HEK293 (cell line): ENCODE measurements at regions not wholly inside any gene's neighbourhood (a gene's known extent, or its start where the extent isn't known, plus 50 kb on each side); places are given as distances from the start of the nearest gene placed in this dataset.

Source experiments
- CTCF ChIA-PET: fragments of 350-600 bp; formaldehyde crosslinking; extraction: SDS; loops from one replicate; lab custom pipeline; 2021; ENCODE audit warnings: antibody characterized with exemption; lab: Yijun Ruan, JAX
- POLR2A ChIA-PET: fragments of 300-600 bp; formaldehyde crosslinking; extraction: SDS; loops from one replicate; lab custom pipeline; 2020; ENCODE audit warnings: antibody characterized with exemption, inconsistent platforms; lab: Yijun Ruan, JAX
- H3K27ac ChIP-seq: fragments of 200-500 bp; sonication (Bioruptor generic); 2 replicates; pipeline ENCODE4 v1.5.1; 2014; ENCODE audit warnings: low read depth, low read length, control low read depth, inconsistent platforms; ENCODE audit errors: extremely low read depth
- H3K36me3 ChIP-seq, 2 experiments: fragments of 200-500 bp in 1 of 2; sonication (Bioruptor generic) in 1 of 2; 1 replicate in 1 of 2; 2 replicates in 1 of 2; pipeline ENCODE4 v1.5.1; 2014 to 2017; ENCODE audit warnings: inconsistent platforms in 2 of 2, low read length in 2 of 2; ENCODE audit not compliant: control insufficient read depth in 2 of 2, insufficient read depth in 1 of 2
- H3K4me1 ChIP-seq: fragments of 200-500 bp; sonication (Bioruptor generic); 2 replicates; pipeline ENCODE4 v1.5.1; 2014; ENCODE audit warnings: mild to moderate bottlenecking, low read length, inconsistent platforms; ENCODE audit not compliant: control insufficient read depth, insufficient read depth
- H3K4me3 ChIP-seq: 2 replicates; pipeline ENCODE4 v1.5.1; 2011; ENCODE audit warnings: low read depth, mild to moderate bottlenecking, control low read depth, low read length, moderate library complexity
- H3K9me3 ChIP-seq: fragments of 200-500 bp; sonication (Bioruptor generic); 2 replicates; pipeline ENCODE4 v1.5.1; 2014; ENCODE audit warnings: low read depth, low read length, inconsistent platforms; ENCODE audit not compliant: control insufficient read depth, insufficient read depth
- GLIS1 ChIP-seq: fragments of 450-650 bp; formaldehyde crosslinking; IDR thresholded peaks from 2 replicates; pipeline ENCODE4 v1.5.1; 2016; ENCODE audit warnings: missing biosample characterization, missing genetic modification characterization
- SP7 ChIP-seq: fragments of 450-650 bp; formaldehyde crosslinking; IDR thresholded peaks from 2 replicates; pipeline ENCODE4 v1.5.1; 2016; ENCODE audit warnings: missing biosample characterization, missing genetic modification characterization
- ZBTB48 ChIP-seq: fragments of 450-650 bp; formaldehyde crosslinking; IDR thresholded peaks from 2 replicates; pipeline ENCODE4 v1.5.1; 2016; ENCODE audit warnings: missing biosample characterization, missing genetic modification characterization
- ZEB2 ChIP-seq: fragments of 450-650 bp; formaldehyde crosslinking; IDR thresholded peaks from 2 replicates; pipeline ENCODE4 v1.5.1; 2016; ENCODE audit warnings: missing biosample characterization, missing genetic modification characterization
- ZNF121 ChIP-seq: fragments of 450-650 bp; formaldehyde crosslinking; IDR thresholded peaks from 2 replicates; pipeline ENCODE4 v1.5.1; 2016; ENCODE audit warnings: missing biosample characterization, missing genetic modification characterization
- ZNF426 ChIP-seq: fragments of 450-650 bp; formaldehyde crosslinking; IDR thresholded peaks from 2 replicates; pipeline ENCODE4 v1.5.1; 2017; ENCODE audit warnings: missing biosample characterization, missing genetic modification characterization, mild to moderate bottlenecking, inconsistent platforms, moderate library complexity
- ZNF510 ChIP-seq: fragments of 450-650 bp; formaldehyde crosslinking; IDR thresholded peaks from 2 replicates; pipeline ENCODE4 v1.5.1; 2018; ENCODE audit warnings: mild to moderate bottlenecking, missing genetic modification characterization, missing biosample characterization; ENCODE audit not compliant: insufficient replicate concordance
- ZNF514 ChIP-seq: fragments of 450-650 bp; formaldehyde crosslinking; IDR thresholded peaks from 2 replicates; pipeline ENCODE4 v1.5.1; 2016; ENCODE audit warnings: missing biosample characterization, missing genetic modification characterization
- ZNF521 ChIP-seq: fragments of 450-650 bp; formaldehyde crosslinking; IDR thresholded peaks from 2 replicates; pipeline ENCODE4 v1.5.1; 2017; ENCODE audit warnings: missing biosample characterization, mild to moderate bottlenecking, missing genetic modification characterization
- ZNF555 ChIP-seq: fragments of 450-650 bp; formaldehyde crosslinking; conservative IDR thresholded peaks from 2 replicates; pipeline ENCODE4 v1.5.1; 2017; ENCODE audit warnings: missing biosample characterization, mild to moderate bottlenecking, missing genetic modification characterization, inconsistent platforms
- ZNF558 ChIP-seq: fragments of 450-650 bp; formaldehyde crosslinking; IDR thresholded peaks from 2 replicates; pipeline ENCODE4 v1.5.1; 2016; ENCODE audit warnings: missing biosample characterization, missing genetic modification characterization
- ZNF571 ChIP-seq: fragments of 450-650 bp; formaldehyde crosslinking; IDR thresholded peaks from 2 replicates; pipeline ENCODE4 v1.5.0; 2017; ENCODE audit warnings: missing biosample characterization, missing genetic modification characterization
- TF ChIP-seq, protein P1 (sequence below): fragments of 450-650 bp; formaldehyde crosslinking; IDR thresholded peaks from 2 replicates; pipeline ENCODE4 v1.5.1; 2016; ENCODE audit warnings: missing biosample characterization, missing genetic modification characterization
- TF ChIP-seq, protein P2 (sequence below): fragments of 450-650 bp; IDR thresholded peaks from 2 replicates; pipeline ENCODE4 v1.5.1; 2018; ENCODE audit warnings: missing biosample characterization, missing genetic modification characterization
- TF ChIP-seq, protein P3 (sequence below): fragments of 450-650 bp; formaldehyde crosslinking; conservative IDR thresholded peaks from 2 replicates; pipeline ENCODE4 v1.5.1; 2016; ENCODE audit warnings: low read depth, missing biosample characterization, missing genetic modification characterization
- TF ChIP-seq, protein P4 (sequence below): fragments of 450-650 bp; formaldehyde crosslinking; IDR thresholded peaks from 2 replicates; pipeline ENCODE4 v1.5.1; 2017; ENCODE audit warnings: missing biosample characterization, mild to moderate bottlenecking, missing genetic modification characterization, moderate library complexity

DNA sequence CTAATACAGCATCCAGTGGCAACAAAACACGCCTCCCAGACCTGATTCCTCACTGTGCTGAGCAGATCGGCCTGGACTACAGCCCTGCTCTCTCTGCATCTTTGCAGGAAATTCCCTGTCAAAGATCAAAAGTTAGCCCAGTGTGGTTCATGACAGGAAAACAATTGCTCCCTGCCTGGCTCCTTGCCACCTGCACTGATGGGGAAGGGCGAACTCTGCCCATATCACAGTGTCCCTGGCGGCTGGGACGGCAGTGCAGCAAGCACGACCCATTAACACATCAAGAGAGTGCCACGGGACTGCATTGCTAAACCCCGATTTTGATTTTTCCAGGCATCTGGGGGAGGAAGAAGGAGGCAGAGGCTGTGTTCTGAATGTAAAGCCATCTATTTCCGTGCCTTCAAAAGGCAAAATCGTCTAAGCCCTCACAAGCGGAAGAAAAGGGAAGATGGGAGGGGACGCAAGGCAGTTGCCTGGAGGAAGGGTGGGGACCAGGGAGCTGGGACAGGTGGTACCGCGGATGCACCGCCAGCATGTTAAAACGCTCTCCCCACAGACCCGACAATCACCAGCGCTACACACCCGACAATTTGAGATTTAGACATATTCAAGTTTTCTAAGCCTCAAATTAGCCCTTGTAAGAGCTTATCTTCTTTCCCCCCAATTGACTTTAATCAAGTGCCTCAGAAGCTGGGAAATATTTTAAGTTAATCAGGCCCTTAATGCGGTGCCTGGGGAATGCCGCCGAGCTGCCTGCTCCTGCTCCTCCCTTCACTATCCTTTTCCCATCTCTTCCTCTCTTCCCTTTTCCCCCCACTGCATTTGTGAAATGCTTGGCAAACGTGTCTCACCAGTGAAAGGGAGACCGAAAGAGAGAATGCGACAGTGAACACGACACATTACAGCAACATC lies 238.8 kb upstream of the CDH5 start (continued):
- no peak for TF ChIP-seq ZNF521 (tag by site-specific recombination)

DNA sequence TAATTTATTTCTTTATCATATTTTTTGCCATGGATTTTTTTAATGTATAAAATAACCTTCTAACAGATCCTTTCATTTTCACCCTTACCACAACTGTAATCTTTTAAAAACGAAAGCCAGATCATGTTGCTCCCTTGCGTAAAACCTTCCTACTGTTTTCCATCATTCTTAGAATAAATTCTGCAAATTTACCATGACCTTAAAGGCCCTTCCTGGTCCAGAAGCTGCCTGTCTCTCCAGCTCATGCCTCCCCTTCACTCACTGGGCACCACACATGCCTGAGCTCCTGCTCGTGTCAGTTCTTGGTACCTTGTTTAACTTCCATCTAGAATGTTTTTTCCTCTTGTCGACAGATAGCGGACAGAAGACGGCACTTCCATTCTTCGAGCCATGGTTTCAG lies 245.0 kb upstream of the CDH5 start:
- Histone ChIP-seq H3K27ac (no peak overlapping the region), H3K9me3 (no peaks in the 10 kb centered on the region), H3K4me3 (no peak overlapping the region), H3K4me1 (no peaks in the 10 kb centered on the region), H3K36me3 (no peaks in the 10 kb centered on the region)
- POLR2A ChIA-PET: no interaction called here
- CTCF ChIA-PET: no interaction called here
- TF ChIP-seq, protein P1, sequence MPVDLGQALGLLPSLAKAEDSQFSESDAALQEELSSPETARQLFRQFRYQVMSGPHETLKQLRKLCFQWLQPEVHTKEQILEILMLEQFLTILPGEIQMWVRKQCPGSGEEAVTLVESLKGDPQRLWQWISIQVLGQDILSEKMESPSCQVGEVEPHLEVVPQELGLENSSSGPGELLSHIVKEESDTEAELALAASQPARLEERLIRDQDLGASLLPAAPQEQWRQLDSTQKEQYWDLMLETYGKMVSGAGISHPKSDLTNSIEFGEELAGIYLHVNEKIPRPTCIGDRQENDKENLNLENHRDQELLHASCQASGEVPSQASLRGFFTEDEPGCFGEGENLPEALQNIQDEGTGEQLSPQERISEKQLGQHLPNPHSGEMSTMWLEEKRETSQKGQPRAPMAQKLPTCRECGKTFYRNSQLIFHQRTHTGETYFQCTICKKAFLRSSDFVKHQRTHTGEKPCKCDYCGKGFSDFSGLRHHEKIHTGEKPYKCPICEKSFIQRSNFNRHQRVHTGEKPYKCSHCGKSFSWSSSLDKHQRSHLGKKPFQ (tag by site-specific recombination): no peak
- TF ChIP-seq, protein P2, sequence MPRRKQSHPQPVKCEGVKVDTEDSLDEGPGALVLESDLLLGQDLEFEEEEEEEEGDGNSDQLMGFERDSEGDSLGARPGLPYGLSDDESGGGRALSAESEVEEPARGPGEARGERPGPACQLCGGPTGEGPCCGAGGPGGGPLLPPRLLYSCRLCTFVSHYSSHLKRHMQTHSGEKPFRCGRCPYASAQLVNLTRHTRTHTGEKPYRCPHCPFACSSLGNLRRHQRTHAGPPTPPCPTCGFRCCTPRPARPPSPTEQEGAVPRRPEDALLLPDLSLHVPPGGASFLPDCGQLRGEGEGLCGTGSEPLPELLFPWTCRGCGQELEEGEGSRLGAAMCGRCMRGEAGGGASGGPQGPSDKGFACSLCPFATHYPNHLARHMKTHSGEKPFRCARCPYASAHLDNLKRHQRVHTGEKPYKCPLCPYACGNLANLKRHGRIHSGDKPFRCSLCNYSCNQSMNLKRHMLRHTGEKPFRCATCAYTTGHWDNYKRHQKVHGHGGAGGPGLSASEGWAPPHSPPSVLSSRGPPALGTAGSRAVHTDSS: no peak
- TF ChIP-seq ZBTB48 (tag by site-specific recombination) (no peak), ZNF121 (no peak), GLIS1 (no peak), ZNF558 (tag by site-specific recombination) (no peak), ZEB2 (tag by site-specific recombination) (no peak), ZNF521 (tag by site-specific recombination) (no peak), ZNF571 (tag by site-specific recombination) (no peak), SP7 (tag by site-specific recombination) (no peak), ZNF514 (no peak), ZNF510 (tag by site-specific recombination) (no peak), ZNF426 (tag by site-specific recombination) (no peak), ZNF555 (tag by site-specific recombination) (no peak)
- TF ChIP-seq, protein P3, sequence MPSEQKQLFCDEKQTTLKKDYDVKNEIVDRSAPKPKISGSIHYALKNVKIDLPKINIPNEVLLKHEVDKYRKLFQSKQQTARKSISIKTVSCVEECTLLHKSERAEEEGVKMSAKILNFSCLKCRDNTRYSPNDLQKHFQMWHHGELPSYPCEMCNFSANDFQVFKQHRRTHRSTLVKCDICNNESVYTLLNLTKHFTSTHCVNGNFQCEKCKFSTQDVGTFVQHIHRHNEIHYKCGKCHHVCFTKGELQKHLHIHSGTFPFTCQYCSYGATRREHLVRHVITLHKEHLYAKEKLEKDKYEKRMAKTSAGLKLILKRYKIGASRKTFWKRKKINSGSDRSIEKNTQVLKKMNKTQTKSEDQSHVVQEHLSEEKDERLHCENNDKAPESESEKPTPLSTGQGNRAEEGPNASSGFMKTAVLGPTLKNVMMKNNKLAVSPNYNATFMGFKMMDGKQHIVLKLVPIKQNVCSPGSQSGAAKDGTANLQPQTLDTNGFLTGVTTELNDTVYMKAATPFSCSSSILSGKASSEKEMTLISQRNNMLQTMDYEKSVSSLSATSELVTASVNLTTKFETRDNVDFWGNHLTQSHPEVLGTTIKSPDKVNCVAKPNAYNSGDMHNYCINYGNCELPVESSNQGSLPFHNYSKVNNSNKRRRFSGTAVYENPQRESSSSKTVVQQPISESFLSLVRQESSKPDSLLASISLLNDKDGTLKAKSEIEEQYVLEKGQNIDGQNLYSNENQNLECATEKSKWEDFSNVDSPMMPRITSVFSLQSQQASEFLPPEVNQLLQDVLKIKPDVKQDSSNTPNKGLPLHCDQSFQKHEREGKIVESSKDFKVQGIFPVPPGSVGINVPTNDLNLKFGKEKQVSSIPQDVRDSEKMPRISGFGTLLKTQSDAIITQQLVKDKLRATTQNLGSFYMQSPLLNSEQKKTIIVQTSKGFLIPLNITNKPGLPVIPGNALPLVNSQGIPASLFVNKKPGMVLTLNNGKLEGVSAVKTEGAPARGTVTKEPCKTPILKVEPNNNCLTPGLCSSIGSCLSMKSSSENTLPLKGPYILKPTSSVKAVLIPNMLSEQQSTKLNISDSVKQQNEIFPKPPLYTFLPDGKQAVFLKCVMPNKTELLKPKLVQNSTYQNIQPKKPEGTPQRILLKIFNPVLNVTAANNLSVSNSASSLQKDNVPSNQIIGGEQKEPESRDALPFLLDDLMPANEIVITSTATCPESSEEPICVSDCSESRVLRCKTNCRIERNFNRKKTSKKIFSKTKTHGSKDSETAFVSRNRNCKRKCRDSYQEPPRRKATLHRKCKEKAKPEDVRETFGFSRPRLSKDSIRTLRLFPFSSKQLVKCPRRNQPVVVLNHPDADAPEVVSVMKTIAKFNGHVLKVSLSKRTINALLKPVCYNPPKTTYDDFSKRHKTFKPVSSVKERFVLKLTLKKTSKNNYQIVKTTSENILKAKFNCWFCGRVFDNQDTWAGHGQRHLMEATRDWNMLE (tag by site-specific recombination): no peak
- TF ChIP-seq, protein P4, sequence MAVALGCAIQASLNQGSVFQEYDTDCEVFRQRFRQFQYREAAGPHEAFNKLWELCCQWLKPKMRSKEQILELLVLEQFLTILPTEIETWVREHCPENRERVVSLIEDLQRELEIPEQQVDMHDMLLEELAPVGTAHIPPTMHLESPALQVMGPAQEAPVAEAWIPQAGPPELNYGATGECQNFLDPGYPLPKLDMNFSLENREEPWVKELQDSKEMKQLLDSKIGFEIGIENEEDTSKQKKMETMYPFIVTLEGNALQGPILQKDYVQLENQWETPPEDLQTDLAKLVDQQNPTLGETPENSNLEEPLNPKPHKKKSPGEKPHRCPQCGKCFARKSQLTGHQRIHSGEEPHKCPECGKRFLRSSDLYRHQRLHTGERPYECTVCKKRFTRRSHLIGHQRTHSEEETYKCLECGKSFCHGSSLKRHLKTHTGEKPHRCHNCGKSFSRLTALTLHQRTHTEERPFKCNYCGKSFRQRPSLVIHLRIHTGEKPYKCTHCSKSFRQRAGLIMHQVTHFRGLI (tag by site-specific recombination): no peak
